Neural progenitor cell (in vitro differentiated cells): ENCODE measurements at regions not wholly inside any gene's neighbourhood (a gene's known extent, or its start where the extent isn't known, plus 50 kb on each side); places are given as distances from the start of the nearest gene placed in this dataset.

ENCODE experiments used
- CTCF ChIP-seq: fragments of 200-600 bp; sonication (generic); IDR thresholded peaks from 2 replicates; pipeline ENCODE4 v1.5.1; 2017; ENCODE audit warnings: antibody characterized with exemption, mild to moderate bottlenecking
- EZH2 ChIP-seq: fragments of 200-600 bp; sonication (generic); IDR thresholded peaks from 2 replicates; pipeline ENCODE4 v1.6.1; 2017; ENCODE audit warnings: antibody characterized with exemption, mild to moderate bottlenecking, moderate library complexity
- EZH2phosphoT487 ChIP-seq: fragments of 200-600 bp; sonication (generic); IDR thresholded peaks from 2 replicates; pipeline ENCODE4 v1.6.1; 2017; ENCODE audit warnings: antibody characterized with exemption

DNA sequence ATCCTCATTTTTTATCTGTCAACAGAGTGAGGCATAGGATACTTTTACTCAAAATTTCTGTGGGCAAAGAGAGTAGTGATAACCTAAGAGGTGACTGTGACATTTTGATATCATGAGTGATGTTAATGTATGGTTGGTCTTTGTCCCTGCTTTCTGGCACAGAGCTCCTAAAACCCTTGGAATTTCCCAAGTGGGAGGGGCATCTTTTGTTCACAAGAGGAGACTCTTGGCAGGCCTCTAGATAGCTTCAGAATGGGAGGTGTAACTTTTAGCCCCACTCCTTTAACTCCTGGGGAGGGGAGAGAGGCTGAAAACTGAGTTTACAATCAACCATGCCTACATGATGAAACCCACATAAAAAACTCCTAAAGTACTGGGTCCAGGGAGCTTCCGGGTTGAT lies 527.8 kb downstream of the RFPL4B start:
- TF ChIP-seq CTCF: no peak
- TF ChIP-seq EZH2phosphoT487: no peak
- no peak for TF ChIP-seq EZH2
